ENCODE measurements at regions not wholly inside any gene's neighbourhood (a gene's known extent, or its start where the extent isn't known, plus 50 kb on each side); places are given as distances from the start of the nearest gene placed in this dataset.

GRCh38 chr14:100670753-100671049 lies 56.0 kb upstream of the DLK1 start:
- no peak for DNase-seq
- Histone ChIP-seq H3K36me3 (no peaks in the 10 kb centered on the region), H3K27me3 (peaks cover 0 to 44% (median 10%) of the 10 kb centered on the region in 3 donors), H3K4me1 (peaks cover 0 to under 1% (median 0%) of the 10 kb centered on the region in 4 donors), H3K9me3 (no peaks in the 10 kb centered on the region), H3K4me3 (no peak overlapping the region), H3K27ac (no peak overlapping the region)
- 14 to 47% methylated on average over 7 of the region's 7 CpGs for WGBS, 2 donors
- TF ChIP-seq POLR2AphosphoS5 (IDR thresholded peaks at IDR 0.05) (no peak), POLR2A (IDR thresholded peaks at IDR 0.05) (no peak), CTCF (IDR thresholded peaks at IDR 0.05) (no peak), EP300 (IDR thresholded peaks at IDR 0.05) (no peak)
- intact Hi-C loops (cut with DNase I), result no loop called here

GRCh38 chr14:100671386-100671901 lies 55.2 kb upstream of the DLK1 start:
- no peak overlapping the region for H3K4me3 ChIP-seq
- no peaks in the 10 kb centered on the region for H3K9me3 ChIP-seq
- H3K27me3 ChIP-seq, result peaks cover 0 to 42% (median 10%) of the 10 kb centered on the region in 3 donors
- DNase-seq, result no peak
- 77 to 87% methylated on average over 6 of the region's 6 CpGs for WGBS, 2 donors
- no peaks in the 10 kb centered on the region for H3K36me3 ChIP-seq
- H3K4me1 ChIP-seq, result peaks cover 0 to 6% (median 6%) of the 10 kb centered on the region in 4 donors
- TF ChIP-seq EP300 (IDR thresholded peaks at IDR 0.05) (no peak), POLR2AphosphoS5 (IDR thresholded peaks at IDR 0.05) (no peak), POLR2A (IDR thresholded peaks at IDR 0.05) (no peak), CTCF (IDR thresholded peaks at IDR 0.05) (no peak)
- no peak overlapping the region for H3K27ac ChIP-seq
- intact Hi-C loops (cut with DNase I), result no loop called here

- 82 to 92% methylated on average over 5 of the region's 5 CpGs for WGBS, 2 donors
- DNase-seq, result no peak
- no peak overlapping the region for H3K27ac ChIP-seq
- intact Hi-C loops (cut with DNase I), result no loop called here
- peaks cover 0 to 11% (median 10%) of the 10 kb centered on the region in 4 donors for H3K4me1 ChIP-seq
- TF ChIP-seq POLR2AphosphoS5 (IDR thresholded peaks at IDR 0.05) (no peak), POLR2A (IDR thresholded peaks at IDR 0.05) (no peak), EP300 (IDR thresholded peaks at IDR 0.05) (no peak), CTCF (IDR thresholded peaks at IDR 0.05) (no peak)
- H3K36me3 ChIP-seq, result no peaks in the 10 kb centered on the region
- no peak overlapping the region for H3K4me3 ChIP-seq
- H3K9me3 ChIP-seq, result no peaks in the 10 kb centered on the region
- peaks cover 0 to 40% (median 10%) of the 10 kb centered on the region in 3 donors for H3K27me3 ChIP-seq
Observed at GRCh38 chr14:100671906-100672305, 54.8 kb upstream of the DLK1 start.

- Histone ChIP-seq H3K27ac (no peak overlapping the region), H3K4me1 (peaks cover 0 to 24% (median 24%) of the 10 kb centered on the region in 4 donors), H3K4me3 (no peak overlapping the region), H3K36me3 (no peaks in the 10 kb centered on the region), H3K9me3 (no peaks in the 10 kb centered on the region), H3K27me3 (peaks cover 0 to 30% (median 0%) of the 10 kb centered on the region in 3 donors)
- TF ChIP-seq CTCF (IDR thresholded peaks at IDR 0.05), result no peak
- no peak for TF ChIP-seq POLR2AphosphoS5 (IDR thresholded peaks at IDR 0.05)
- TF ChIP-seq EP300 (IDR thresholded peaks at IDR 0.05), result no peak
- no peak for TF ChIP-seq POLR2A (IDR thresholded peaks at IDR 0.05)
- intact Hi-C loops (cut with DNase I), result no loop called here
- no peak for DNase-seq
- 23 to 33% methylated on average over 22 of the region's 22 CpGs for WGBS, 2 donors
Observed at GRCh38 chr14:100673085-100673806, 53.4 kb upstream of the DLK1 start.

All from sigmoid colon (tissue), 6 donors.